HCT116 (cell line): ENCODE measurements at regions not wholly inside any gene's neighbourhood (a gene's known extent, or its start where the extent isn't known, plus 50 kb on each side); places are given as distances from the start of the nearest gene placed in this dataset.

Source experiments
- CBX3 ChIP-seq: IDR thresholded peaks from 2 replicates; pipeline ENCODE4 v1.6.1; 2012; ENCODE audit warnings: low read depth
- CEBPB ChIP-seq: IDR thresholded peaks from 2 replicates; pipeline ENCODE4 v1.6.1; 2012; ENCODE audit warnings: low read depth
- EZH2 ChIP-seq: fragments of 200-600 bp; sonication (generic); IDR thresholded peaks from 2 replicates; pipeline ENCODE4 v1.6.1; 2017; ENCODE audit warnings: antibody characterized with exemption, mixed run types
- EZH2phosphoT487 ChIP-seq: fragments of 200-600 bp; IDR thresholded peaks from 2 replicates; pipeline ENCODE4 v1.6.1; 2018; ENCODE audit warnings: antibody characterized with exemption, borderline replicate concordance
- POLR2A ChIP-seq: IDR thresholded peaks from 2 replicates; pipeline ENCODE4 v1.7.0; 2011; ENCODE audit warnings: borderline replicate concordance; ENCODE audit not compliant: insufficient read depth, insufficient read length; ENCODE audit errors: extremely low read depth
- POLR2AphosphoS5 ChIP-seq: IDR thresholded peaks from 2 replicates; pipeline ENCODE4 v1.6.1; 2011; ENCODE audit warnings: mild to moderate bottlenecking, low read depth, low read length, moderate library complexity
- RAD21 ChIP-seq: IDR thresholded peaks from 2 replicates; pipeline ENCODE4 v1.6.1; 2012; ENCODE audit warnings: low read depth, mild to moderate bottlenecking
- SIN3A ChIP-seq: IDR thresholded peaks from 2 replicates; pipeline ENCODE4 v1.6.1; 2012; ENCODE audit warnings: low read depth
- ZNF274 ChIP-seq: fragments of 200-500 bp; sonication (Bioruptor generic); IDR thresholded peaks from 2 replicates; pipeline ENCODE4 v1.6.1; 2014; ENCODE audit warnings: mild to moderate bottlenecking, low read depth, low read length, inconsistent platforms
- TF ChIP-seq, protein P1 (sequence below): IDR thresholded peaks from 2 replicates; pipeline ENCODE4 v1.6.1; 2012; ENCODE audit warnings: low read depth
- TF ChIP-seq, protein P2 (sequence below), 3 experiments: fragments of 200-600 bp in 1 of 3; sonication (generic) in 1 of 3; IDR thresholded peaks in 2 of 3; conservative IDR thresholded peaks in 1 of 3; 2 replicates each; pipeline ENCODE4 v1.5.1; 2012 to 2017; ENCODE audit warnings: low read depth in 2 of 3, low read length in 2 of 3, antibody characterized with exemption in 1 of 3, borderline replicate concordance in 1 of 3, control low read depth in 1 of 3, mild to moderate bottlenecking in 1 of 3, mixed read lengths in 1 of 3, mixed run types in 1 of 3, moderate library complexity in 1 of 3; ENCODE audit not compliant: insufficient read depth in 1 of 3
- TF ChIP-seq, protein P3 (sequence below): IDR thresholded peaks from 2 replicates; pipeline ENCODE4 v1.6.1; 2012

DNA sequence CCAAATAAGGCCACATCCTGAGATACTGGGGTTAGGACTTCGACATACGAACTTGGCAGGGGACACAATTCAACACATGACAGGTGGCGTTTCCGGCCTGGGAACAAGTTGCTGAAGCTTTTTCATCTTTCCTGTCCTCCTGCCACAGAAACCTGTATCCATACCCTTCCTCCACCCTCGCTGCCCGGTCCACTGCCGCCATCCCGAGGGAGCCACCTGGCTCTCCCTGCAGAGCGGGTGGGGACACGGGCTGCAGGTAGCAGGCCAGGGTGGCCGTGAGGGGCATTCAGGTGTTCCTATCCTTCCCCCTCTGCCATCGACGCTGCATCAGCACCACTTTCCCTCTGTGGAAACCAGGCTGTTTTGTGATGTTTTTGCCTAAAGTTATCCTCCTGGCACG, 74.4 kb upstream of the TWIST2 start:
- TF ChIP-seq, protein P1, sequence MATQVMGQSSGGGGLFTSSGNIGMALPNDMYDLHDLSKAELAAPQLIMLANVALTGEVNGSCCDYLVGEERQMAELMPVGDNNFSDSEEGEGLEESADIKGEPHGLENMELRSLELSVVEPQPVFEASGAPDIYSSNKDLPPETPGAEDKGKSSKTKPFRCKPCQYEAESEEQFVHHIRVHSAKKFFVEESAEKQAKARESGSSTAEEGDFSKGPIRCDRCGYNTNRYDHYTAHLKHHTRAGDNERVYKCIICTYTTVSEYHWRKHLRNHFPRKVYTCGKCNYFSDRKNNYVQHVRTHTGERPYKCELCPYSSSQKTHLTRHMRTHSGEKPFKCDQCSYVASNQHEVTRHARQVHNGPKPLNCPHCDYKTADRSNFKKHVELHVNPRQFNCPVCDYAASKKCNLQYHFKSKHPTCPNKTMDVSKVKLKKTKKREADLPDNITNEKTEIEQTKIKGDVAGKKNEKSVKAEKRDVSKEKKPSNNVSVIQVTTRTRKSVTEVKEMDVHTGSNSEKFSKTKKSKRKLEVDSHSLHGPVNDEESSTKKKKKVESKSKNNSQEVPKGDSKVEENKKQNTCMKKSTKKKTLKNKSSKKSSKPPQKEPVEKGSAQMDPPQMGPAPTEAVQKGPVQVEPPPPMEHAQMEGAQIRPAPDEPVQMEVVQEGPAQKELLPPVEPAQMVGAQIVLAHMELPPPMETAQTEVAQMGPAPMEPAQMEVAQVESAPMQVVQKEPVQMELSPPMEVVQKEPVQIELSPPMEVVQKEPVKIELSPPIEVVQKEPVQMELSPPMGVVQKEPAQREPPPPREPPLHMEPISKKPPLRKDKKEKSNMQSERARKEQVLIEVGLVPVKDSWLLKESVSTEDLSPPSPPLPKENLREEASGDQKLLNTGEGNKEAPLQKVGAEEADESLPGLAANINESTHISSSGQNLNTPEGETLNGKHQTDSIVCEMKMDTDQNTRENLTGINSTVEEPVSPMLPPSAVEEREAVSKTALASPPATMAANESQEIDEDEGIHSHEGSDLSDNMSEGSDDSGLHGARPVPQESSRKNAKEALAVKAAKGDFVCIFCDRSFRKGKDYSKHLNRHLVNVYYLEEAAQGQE: no peak
- TF ChIP-seq POLR2A (no peak), POLR2AphosphoS5 (no peak), EZH2 (no peak), EZH2phosphoT487 (no peak), RAD21 (no peak), SIN3A (no peak), ZNF274 (no peak), CEBPB (no peak), CBX3 (no peak)
- TF ChIP-seq, protein P2, sequence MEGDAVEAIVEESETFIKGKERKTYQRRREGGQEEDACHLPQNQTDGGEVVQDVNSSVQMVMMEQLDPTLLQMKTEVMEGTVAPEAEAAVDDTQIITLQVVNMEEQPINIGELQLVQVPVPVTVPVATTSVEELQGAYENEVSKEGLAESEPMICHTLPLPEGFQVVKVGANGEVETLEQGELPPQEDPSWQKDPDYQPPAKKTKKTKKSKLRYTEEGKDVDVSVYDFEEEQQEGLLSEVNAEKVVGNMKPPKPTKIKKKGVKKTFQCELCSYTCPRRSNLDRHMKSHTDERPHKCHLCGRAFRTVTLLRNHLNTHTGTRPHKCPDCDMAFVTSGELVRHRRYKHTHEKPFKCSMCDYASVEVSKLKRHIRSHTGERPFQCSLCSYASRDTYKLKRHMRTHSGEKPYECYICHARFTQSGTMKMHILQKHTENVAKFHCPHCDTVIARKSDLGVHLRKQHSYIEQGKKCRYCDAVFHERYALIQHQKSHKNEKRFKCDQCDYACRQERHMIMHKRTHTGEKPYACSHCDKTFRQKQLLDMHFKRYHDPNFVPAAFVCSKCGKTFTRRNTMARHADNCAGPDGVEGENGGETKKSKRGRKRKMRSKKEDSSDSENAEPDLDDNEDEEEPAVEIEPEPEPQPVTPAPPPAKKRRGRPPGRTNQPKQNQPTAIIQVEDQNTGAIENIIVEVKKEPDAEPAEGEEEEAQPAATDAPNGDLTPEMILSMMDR (IDR thresholded peaks at IDR 0.05 in 2 of 3, conservative IDR thresholded peaks at IDR 0.05 in 1 of 3; ENCODE audit: borderline replicate concordance in 1 of 3, insufficient read depth in 1 of 3, low read depth in 2 of 3, low read length in 2 of 3): no peak
- TF ChIP-seq, protein P3, sequence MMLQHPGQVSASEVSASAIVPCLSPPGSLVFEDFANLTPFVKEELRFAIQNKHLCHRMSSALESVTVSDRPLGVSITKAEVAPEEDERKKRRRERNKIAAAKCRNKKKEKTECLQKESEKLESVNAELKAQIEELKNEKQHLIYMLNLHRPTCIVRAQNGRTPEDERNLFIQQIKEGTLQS: no peak
